ENCODE measurements at regions not wholly inside any gene's neighbourhood (a gene's known extent, or its start where the extent isn't known, plus 50 kb on each side); places are given as distances from the start of the nearest gene placed in this dataset.
"Not testable (repeated sequence)": the region's sequence is repeated elsewhere in the genome, so short reads cannot be mapped to it uniquely, and the experiment has no call there.

GRCh38 chr21:22145545-22145944 lies 1147.3 kb downstream of the NCAM2 start:
- Histone ChIP-seq H3K27me3 (ENCODE audit: control insufficient read depth in 3 of 3, insufficient read depth in 3 of 3, low read length in 3 of 3) (no peaks in the 10 kb centered on the region), H3K27ac (ENCODE audit: low read depth in 1 of 3, low read length in 2 of 3) (no peak overlapping the region), H3K4me3 (ENCODE audit: low read depth in 1 of 3, low read length in 3 of 3) (no peak overlapping the region), H3K4me1 (ENCODE audit: control insufficient read depth in 3 of 3, insufficient read depth in 2 of 3, low read depth in 1 of 3, low read length in 2 of 3) (no peaks in the 10 kb centered on the region), H3K36me3 (ENCODE audit: control insufficient read depth in 3 of 3, insufficient read depth in 2 of 3, low read depth in 1 of 3, low read length in 3 of 3) (no peaks in the 10 kb centered on the region), H3K9me3 (ENCODE audit: control insufficient read depth in 2 of 2, insufficient read depth in 1 of 2, low read depth in 1 of 2, low read length in 1 of 2) (peaks cover 2 to 17% of the 10 kb centered on the region in 2 donors)
- DNase-seq (no peak), FAIRE-seq (no peak)
- WGBS, 3 donors = 70 to 72% (median 70%) methylated on average over 3 of the region's 3 CpGs

DNA sequence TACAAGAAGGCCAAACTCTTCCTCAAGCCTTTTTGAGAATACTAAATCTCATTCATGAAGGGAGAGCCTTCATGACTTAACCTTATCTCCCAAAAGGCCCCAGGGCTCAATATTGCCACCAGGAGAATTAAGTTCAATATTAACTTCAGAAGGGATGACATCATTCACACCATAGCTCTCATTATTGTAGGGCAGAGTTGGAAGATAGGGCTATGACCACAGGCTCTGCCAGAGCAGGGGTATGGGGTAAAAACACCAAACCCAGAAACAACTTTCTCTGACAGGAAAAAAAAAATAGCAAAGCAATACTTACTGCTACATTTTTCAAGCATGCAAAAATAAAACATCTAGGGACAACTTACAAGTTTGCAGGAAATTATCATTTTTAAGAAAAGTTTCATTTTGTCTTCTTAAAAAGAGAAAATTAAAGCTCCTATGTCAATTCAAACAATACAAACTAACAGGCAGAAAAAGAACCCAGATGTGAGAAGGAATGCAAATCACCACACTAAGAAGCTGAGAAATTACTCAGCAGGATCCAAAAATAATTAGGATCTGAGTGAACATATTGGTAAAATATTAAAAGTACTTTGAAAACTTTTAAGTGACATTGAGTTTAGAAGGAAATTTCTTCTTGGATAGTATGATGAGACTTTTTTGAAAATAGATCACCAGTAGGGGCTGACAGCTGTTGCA lies 1156.5 kb downstream of the NCAM2 start:
- FAIRE-seq (no peak), DNase-seq (no peak)
- Histone ChIP-seq H3K9me3 (ENCODE audit: control insufficient read depth in 2 of 2, insufficient read depth in 1 of 2, low read depth in 1 of 2, low read length in 1 of 2) (peaks cover 2% of the 10 kb centered on the region in 2 donors), H3K27ac (ENCODE audit: low read depth in 1 of 3, low read length in 2 of 3) (no peak overlapping the region), H3K36me3 (ENCODE audit: control insufficient read depth in 3 of 3, insufficient read depth in 2 of 3, low read depth in 1 of 3, low read length in 3 of 3) (no peaks in the 10 kb centered on the region), H3K27me3 (ENCODE audit: control insufficient read depth in 3 of 3, insufficient read depth in 3 of 3, low read length in 3 of 3) (no peaks in the 10 kb centered on the region), H3K4me1 (ENCODE audit: control insufficient read depth in 3 of 3, insufficient read depth in 2 of 3, low read depth in 1 of 3, low read length in 2 of 3) (no peaks in the 10 kb centered on the region), H3K4me3 (ENCODE audit: low read depth in 1 of 3, low read length in 3 of 3) (no peak overlapping the region)

DNA sequence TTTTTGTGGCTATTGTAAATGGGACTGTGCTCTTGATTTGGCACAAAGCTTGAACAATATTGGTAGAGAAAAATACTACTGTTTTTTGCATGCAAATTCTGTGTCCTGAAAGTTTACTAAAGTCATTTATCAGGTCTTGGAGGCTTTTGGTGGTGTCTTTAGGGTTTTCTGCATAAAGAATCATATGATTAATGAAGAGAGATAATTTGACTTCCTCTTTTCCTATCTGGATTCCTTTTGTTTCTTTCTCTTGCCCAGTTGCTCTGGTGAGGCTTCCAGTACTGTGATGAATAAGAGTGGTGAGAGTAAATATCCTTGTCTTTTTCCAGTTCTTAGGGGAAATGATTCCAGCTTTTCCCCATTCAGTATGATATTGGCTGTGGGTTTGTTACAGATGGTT lies 1166.7 kb downstream of the NCAM2 start:
- DNase-seq (no peak), FAIRE-seq (no peak)
- Histone ChIP-seq H3K27ac (ENCODE audit: low read depth in 1 of 3, low read length in 2 of 3) (no peak overlapping the region), H3K4me1 (ENCODE audit: control insufficient read depth in 3 of 3, insufficient read depth in 2 of 3, low read depth in 1 of 3, low read length in 2 of 3) (no peaks in the 10 kb centered on the region), H3K27me3 (ENCODE audit: control insufficient read depth in 3 of 3, insufficient read depth in 3 of 3, low read length in 3 of 3) (no peaks in the 10 kb centered on the region), H3K9me3 (ENCODE audit: control insufficient read depth in 2 of 2, insufficient read depth in 1 of 2, low read depth in 1 of 2, low read length in 1 of 2) (no peaks in the 10 kb centered on the region), H3K36me3 (ENCODE audit: control insufficient read depth in 3 of 3, insufficient read depth in 2 of 3, low read depth in 1 of 3, low read length in 3 of 3) (no peaks in the 10 kb centered on the region), H3K4me3 (ENCODE audit: low read depth in 1 of 3, low read length in 3 of 3) (no peak overlapping the region)

DNA sequence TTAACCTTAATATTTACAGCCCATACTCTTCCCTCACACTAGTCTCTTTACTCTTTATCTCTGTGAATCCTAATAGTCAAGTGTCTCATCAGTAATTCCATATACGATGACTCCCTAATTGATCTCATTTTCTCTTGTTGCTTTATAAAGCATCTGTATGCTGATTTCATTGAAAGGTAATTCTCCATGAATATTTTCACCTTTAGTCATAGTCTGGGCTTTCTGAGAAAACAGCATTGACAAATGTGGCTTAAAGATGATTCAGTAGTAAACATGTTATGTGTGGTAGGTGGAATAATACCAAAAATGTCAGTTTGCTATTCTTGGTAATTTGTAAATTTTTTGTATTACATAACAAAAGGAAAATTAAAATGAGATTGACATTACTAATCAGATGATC lies 1176.5 kb downstream of the NCAM2 start:
- no peak overlapping the region for H3K4me3 ChIP-seq (ENCODE audit: low read depth in 1 of 3, low read length in 3 of 3)
- DNase-seq = no peak
- no peak for FAIRE-seq
- H3K4me1 ChIP-seq (ENCODE audit: control insufficient read depth in 3 of 3, insufficient read depth in 2 of 3, low read depth in 1 of 3, low read length in 2 of 3) = no peaks in the 10 kb centered on the region
- 85 to 90% (median 85%) methylated on average over 1 of the region's 1 CpG for WGBS, 3 donors
- no peaks in the 10 kb centered on the region for H3K27me3 ChIP-seq (ENCODE audit: control insufficient read depth in 3 of 3, insufficient read depth in 3 of 3, low read length in 3 of 3)
- peaks cover 0 to 3% of the 10 kb centered on the region in 2 donors for H3K9me3 ChIP-seq (ENCODE audit: control insufficient read depth in 2 of 2, insufficient read depth in 1 of 2, low read depth in 1 of 2, low read length in 1 of 2)
- no peaks in the 10 kb centered on the region for H3K36me3 ChIP-seq (ENCODE audit: control insufficient read depth in 3 of 3, insufficient read depth in 2 of 3, low read depth in 1 of 3, low read length in 3 of 3)
- H3K27ac ChIP-seq (ENCODE audit: low read depth in 1 of 3, low read length in 2 of 3) = no peak overlapping the region

DNA sequence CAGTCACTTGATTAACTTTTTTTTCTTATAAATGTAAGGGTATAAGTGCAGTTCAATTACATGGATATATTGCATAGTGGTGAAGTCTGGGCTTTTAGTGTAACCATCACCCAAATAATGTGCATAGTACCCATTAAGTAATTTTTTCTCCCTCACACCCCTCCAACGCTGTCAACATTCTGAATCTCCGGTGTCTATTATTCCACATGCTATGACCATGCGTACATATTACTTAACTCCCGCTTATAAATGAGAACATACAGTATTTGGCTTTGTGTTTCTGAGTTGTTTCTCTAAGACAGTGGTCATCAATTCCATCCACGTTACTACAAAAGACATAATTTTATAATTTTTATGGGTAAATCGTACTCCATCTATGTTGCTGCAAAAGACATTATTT lies 1191.1 kb downstream of the NCAM2 start:
- H3K9me3 ChIP-seq (ENCODE audit: control insufficient read depth in 2 of 2, insufficient read depth in 1 of 2, low read depth in 1 of 2, low read length in 1 of 2) = peaks cover 1 to 2% of the 10 kb centered on the region in 2 donors
- no peak overlapping the region for H3K27ac ChIP-seq (ENCODE audit: low read depth in 1 of 3, low read length in 2 of 3)
- H3K4me3 ChIP-seq (ENCODE audit: low read depth in 1 of 3, low read length in 3 of 3) = no peak overlapping the region
- FAIRE-seq = no peak
- H3K27me3 ChIP-seq (ENCODE audit: control insufficient read depth in 3 of 3, insufficient read depth in 3 of 3, low read length in 3 of 3) = no peaks in the 10 kb centered on the region
- no peak for DNase-seq
- no peaks in the 10 kb centered on the region for H3K4me1 ChIP-seq (ENCODE audit: control insufficient read depth in 3 of 3, insufficient read depth in 2 of 3, low read depth in 1 of 3, low read length in 2 of 3)
- no peaks in the 10 kb centered on the region for H3K36me3 ChIP-seq (ENCODE audit: control insufficient read depth in 3 of 3, insufficient read depth in 2 of 3, low read depth in 1 of 3, low read length in 3 of 3)
- WGBS, 3 donors = 89 to 93% (median 93%) methylated on average over 6 of the region's 6 CpGs

DNA sequence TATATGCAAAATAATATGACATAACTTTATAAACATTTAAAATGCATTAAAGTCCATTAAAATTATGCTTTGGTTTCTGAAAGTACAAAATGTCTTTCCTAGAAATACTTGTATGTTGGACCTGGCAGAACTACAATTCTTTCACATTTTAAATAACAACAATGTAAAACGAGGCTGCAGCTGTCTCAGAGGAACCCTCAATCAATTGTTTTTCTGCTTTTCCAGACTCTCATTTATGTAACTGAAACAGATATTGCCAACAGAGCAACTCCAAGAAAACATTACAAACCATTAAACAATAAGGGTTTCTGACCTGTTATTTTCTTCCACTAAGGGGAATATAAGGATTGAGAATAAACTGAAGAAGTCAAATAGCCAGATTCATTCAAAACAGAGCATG lies 1193.4 kb downstream of the NCAM2 start:
- no peaks in the 10 kb centered on the region for H3K4me1 ChIP-seq (ENCODE audit: control insufficient read depth in 3 of 3, insufficient read depth in 2 of 3, low read depth in 1 of 3, low read length in 2 of 3)
- no peak for FAIRE-seq
- no peak overlapping the region for H3K27ac ChIP-seq (ENCODE audit: low read depth in 1 of 3, low read length in 2 of 3)
- WGBS, 3 donors = 24 to 55% (median 43%) methylated on average over 1 of the region's 1 CpG
- H3K9me3 ChIP-seq (ENCODE audit: control insufficient read depth in 2 of 2, insufficient read depth in 1 of 2, low read depth in 1 of 2, low read length in 1 of 2) = peaks cover 0 to 2% of the 10 kb centered on the region in 2 donors
- DNase-seq = no peak
- H3K27me3 ChIP-seq (ENCODE audit: control insufficient read depth in 3 of 3, insufficient read depth in 3 of 3, low read length in 3 of 3) = no peaks in the 10 kb centered on the region
- no peak overlapping the region for H3K4me3 ChIP-seq (ENCODE audit: low read depth in 1 of 3, low read length in 3 of 3)
- H3K36me3 ChIP-seq (ENCODE audit: control insufficient read depth in 3 of 3, insufficient read depth in 2 of 3, low read depth in 1 of 3, low read length in 3 of 3) = no peaks in the 10 kb centered on the region

DNA sequence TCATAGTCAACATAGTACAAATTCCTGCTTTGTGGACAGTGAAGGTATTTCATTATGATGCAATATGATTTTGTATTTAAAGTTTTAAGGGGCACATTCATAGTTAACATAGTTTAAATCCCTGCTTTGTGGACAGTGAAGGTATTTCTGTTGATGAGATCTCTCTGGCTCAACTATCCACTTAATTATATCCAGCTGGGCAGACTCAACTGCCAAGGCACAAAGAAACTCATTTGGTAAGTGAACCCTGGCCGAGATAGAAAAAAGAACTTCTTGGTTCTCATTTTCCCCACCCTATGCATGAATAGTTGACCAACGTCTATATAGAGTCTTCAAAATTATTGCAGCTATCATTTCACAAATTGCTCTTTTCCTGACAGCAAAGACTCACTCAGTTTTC lies 1194.6 kb downstream of the NCAM2 start:
- H3K36me3 ChIP-seq (ENCODE audit: control insufficient read depth in 3 of 3, insufficient read depth in 2 of 3, low read depth in 1 of 3, low read length in 3 of 3) = no peaks in the 10 kb centered on the region
- whole genome bisulfite sequencing, 3 donors = 50 to 58% (median 56%) methylated on average over 2 of the region's 2 CpGs

DNA sequence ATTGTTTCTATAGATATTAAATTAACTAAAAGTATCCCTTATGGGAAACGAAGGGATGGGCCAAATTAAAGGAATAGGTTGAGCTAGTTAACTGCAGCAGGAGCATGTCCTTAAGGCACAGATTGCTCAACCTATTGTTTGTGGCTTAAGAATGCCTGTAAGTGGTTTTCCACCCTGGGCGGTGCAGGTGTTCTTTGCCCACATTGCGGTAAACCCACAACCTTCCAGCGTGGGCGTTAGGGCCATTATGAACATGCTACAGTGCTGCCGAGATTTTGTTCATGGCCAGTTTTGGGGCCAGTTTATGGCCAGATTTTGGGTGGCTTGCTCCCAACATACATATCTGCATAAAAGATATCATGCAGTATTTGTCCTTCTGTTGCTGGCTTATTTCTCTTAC lies 1196.8 kb downstream of the NCAM2 start:
- 77 to 84% (median 80%) methylated on average over 6 of the region's 6 CpGs for WGBS, 3 donors
- not testable (repeated sequence) for H3K36me3 ChIP-seq (ENCODE audit: control insufficient read depth in 3 of 3, insufficient read depth in 2 of 3, low read depth in 1 of 3, low read length in 3 of 3); H3K27ac ChIP-seq (ENCODE audit: low read depth in 1 of 3, low read length in 2 of 3); H3K4me1 ChIP-seq (ENCODE audit: control insufficient read depth in 3 of 3, insufficient read depth in 2 of 3, low read depth in 1 of 3, low read length in 2 of 3); H3K4me3 ChIP-seq (ENCODE audit: low read depth in 1 of 3, low read length in 3 of 3); DNase-seq; H3K27me3 ChIP-seq (ENCODE audit: control insufficient read depth in 3 of 3, insufficient read depth in 3 of 3, low read length in 3 of 3); H3K9me3 ChIP-seq (ENCODE audit: control insufficient read depth in 2 of 2, insufficient read depth in 1 of 2, low read depth in 1 of 2, low read length in 1 of 2); FAIRE-seq

More for the DNA sequence above, 1194.6 kb downstream of the NCAM2 start:
- Histone ChIP-seq H3K4me1 (ENCODE audit: control insufficient read depth in 3 of 3, insufficient read depth in 2 of 3, low read depth in 1 of 3, low read length in 2 of 3) (no peaks in the 10 kb centered on the region), H3K9me3 (ENCODE audit: control insufficient read depth in 2 of 2, insufficient read depth in 1 of 2, low read depth in 1 of 2, low read length in 1 of 2) (no peaks in the 10 kb centered on the region), H3K27ac (ENCODE audit: low read depth in 1 of 3, low read length in 2 of 3) (no peak overlapping the region), H3K4me3 (ENCODE audit: low read depth in 1 of 3, low read length in 3 of 3) (no peak overlapping the region), H3K27me3 (ENCODE audit: control insufficient read depth in 3 of 3, insufficient read depth in 3 of 3, low read length in 3 of 3) (no peaks in the 10 kb centered on the region)
- FAIRE-seq = no peak
- no peak for DNase-seq

DNA sequence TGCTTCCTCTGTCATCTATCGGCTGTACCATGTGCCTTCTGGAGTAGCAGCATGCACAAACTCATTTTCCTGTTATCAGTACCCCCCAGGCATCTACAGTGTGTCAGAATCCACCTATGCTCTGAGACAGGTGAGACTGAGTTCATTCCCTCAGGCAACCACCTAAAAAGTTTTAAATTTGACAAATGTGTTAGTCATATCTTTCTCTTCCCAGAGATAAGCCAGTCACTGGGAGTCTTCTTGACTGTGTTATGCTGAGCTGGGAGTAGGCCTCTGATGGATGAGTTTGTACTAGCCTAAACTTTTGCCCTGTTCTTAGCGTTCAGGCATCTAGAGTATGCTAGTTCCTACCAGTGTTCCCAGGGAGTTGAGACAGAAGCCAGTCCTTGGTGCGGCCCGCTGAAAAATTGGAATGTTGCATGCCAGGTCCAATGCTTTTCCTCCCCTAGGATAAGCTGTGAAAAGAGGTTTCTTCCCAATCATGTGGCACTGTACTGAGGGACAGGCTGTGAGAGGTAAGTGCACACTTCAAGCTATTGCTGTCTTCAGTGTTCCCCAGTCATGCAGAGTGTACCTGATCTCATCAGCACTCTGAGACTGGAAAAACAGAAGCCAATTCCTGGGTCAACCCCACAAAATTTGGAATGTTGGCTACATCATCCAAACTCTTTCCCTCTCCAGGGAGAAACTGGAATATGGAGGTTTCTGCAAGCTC lies 1202.3 kb downstream of the NCAM2 start:
- DNase-seq (peak in 1 of 2 donors; percentile 2), FAIRE-seq (no peak)
- Histone ChIP-seq H3K36me3 (ENCODE audit: control insufficient read depth in 3 of 3, insufficient read depth in 2 of 3, low read depth in 1 of 3, low read length in 3 of 3) (no peaks in the 10 kb centered on the region), H3K9me3 (ENCODE audit: control insufficient read depth in 2 of 2, insufficient read depth in 1 of 2, low read depth in 1 of 2, low read length in 1 of 2) (no peaks in the 10 kb centered on the region), H3K4me1 (ENCODE audit: control insufficient read depth in 3 of 3, insufficient read depth in 2 of 3, low read depth in 1 of 3, low read length in 2 of 3) (no peaks in the 10 kb centered on the region), H3K27me3 (ENCODE audit: control insufficient read depth in 3 of 3, insufficient read depth in 3 of 3, low read length in 3 of 3) (no peaks in the 10 kb centered on the region), H3K27ac (ENCODE audit: low read depth in 1 of 3, low read length in 2 of 3) (no peak overlapping the region), H3K4me3 (ENCODE audit: low read depth in 1 of 3, low read length in 3 of 3) (no peak overlapping the region)
- 82 to 89% (median 85%) methylated on average over 4 of the region's 4 CpGs for WGBS, 3 donors

Measured in small intestine (tissue), 7 donors.